CD4-positive, alpha-beta T cell treated with Interleukin-17A for 4 hours (primary cell): ENCODE measurements at regions not wholly inside any gene's neighbourhood (a gene's known extent, or its start where the extent isn't known, plus 50 kb on each side); places are given as distances from the start of the nearest gene placed in this dataset.
"Not testable (repeated sequence)": the region's sequence is repeated elsewhere in the genome, so short reads cannot be mapped to it uniquely, and the experiment has no call there.

Experiments used
- DNase-seq: peaks from one replicate; pipeline ENCODE4 v3.0.0-alpha.2; 2020; ENCODE audit warnings: mixed read lengths

- DNase-seq = no peak
Measured at GRCh38 chr2:144645083-144645778, 125.3 kb upstream of the ZEB2 start.

- DNase-seq = no peak
Measured at GRCh38 chr2:144644549-144644948, 124.6 kb upstream of the ZEB2 start.

- DNase-seq = no peak
Measured at GRCh38 chr2:144643537-144644336, 123.8 kb upstream of the ZEB2 start.

GRCh38 chr2:144642856-144643255, 122.9 kb upstream of the ZEB2 start:
- no peak for DNase-seq

GRCh38 chr2:144642131-144642530, 122.2 kb upstream of the ZEB2 start:
- no peak for DNase-seq

- DNase-seq = not testable (repeated sequence)
Measured at GRCh38 chr2:144638250-144638649, 118.3 kb upstream of the ZEB2 start.

- not testable (repeated sequence) for DNase-seq
Measured at GRCh38 chr2:144636860-144637259, 116.9 kb upstream of the ZEB2 start.

- no peak for DNase-seq
Measured at GRCh38 chr2:144632809-144633208, 112.9 kb upstream of the ZEB2 start.

GRCh38 chr2:144631636-144632035, 111.7 kb upstream of the ZEB2 start:
- DNase-seq = no peak

- DNase-seq = no peak
Measured at GRCh38 chr2:144630459-144631215, 110.7 kb upstream of the ZEB2 start.

- no peak for DNase-seq
Measured at GRCh38 chr2:144629935-144630334, 110.0 kb upstream of the ZEB2 start.

GRCh38 chr2:144628566-144628965, 108.6 kb upstream of the ZEB2 start:
- no peak for DNase-seq

GRCh38 chr2:144625626-144626025, 105.7 kb upstream of the ZEB2 start:
- no peak for DNase-seq

- DNase-seq = no peak
Measured at GRCh38 chr2:144625226-144625625, 105.3 kb upstream of the ZEB2 start.

- no peak for DNase-seq
Measured at GRCh38 chr2:144624451-144624850, 104.5 kb upstream of the ZEB2 start.

- not testable (repeated sequence) for DNase-seq
Measured at GRCh38 chr2:144622373-144622772, 102.5 kb upstream of the ZEB2 start.

- DNase-seq = no peak
Measured at GRCh38 chr2:144621266-144621665, 101.3 kb upstream of the ZEB2 start.

- no peak for DNase-seq
Measured at GRCh38 chr2:144619760-144620159, 99.8 kb upstream of the ZEB2 start.

- DNase-seq = not testable (repeated sequence)
Measured at GRCh38 chr2:144617171-144617570, 97.3 kb upstream of the ZEB2 start.

GRCh38 chr2:144615866-144616565, 96.1 kb upstream of the ZEB2 start:
- DNase-seq = no peak

GRCh38 chr2:144607891-144608521, 88.1 kb upstream of the ZEB2 start:
- DNase-seq = no peak

GRCh38 chr2:144607099-144607498, 87.2 kb upstream of the ZEB2 start:
- no peak for DNase-seq
